BLaER1 (cell line): ENCODE measurements at regions not wholly inside any gene's neighbourhood (a gene's known extent, or its start where the extent isn't known, plus 50 kb on each side); places are given as distances from the start of the nearest gene placed in this dataset.
"Not testable (repeated sequence)": the region's sequence is repeated elsewhere in the genome, so short reads cannot be mapped to it uniquely, and the experiment has no call there.

Source experiments
- H3K27ac ChIP-seq: shearing (Covaris generic); formaldehyde crosslinking; 2 replicates; pipeline ENCODE4 v1.8.1; 2022
- H3K27me3 ChIP-seq: shearing (Covaris generic); formaldehyde crosslinking; 2 replicates; pipeline ENCODE4 v1.8.1; 2022
- H3K36me3 ChIP-seq: shearing (Covaris generic); formaldehyde crosslinking; 2 replicates; pipeline ENCODE4 v1.8.1; 2022
- H3K4me1 ChIP-seq: shearing (Covaris generic); formaldehyde crosslinking; 2 replicates; pipeline ENCODE4 v1.8.1; 2022
- H3K4me2 ChIP-seq: shearing (Covaris generic); formaldehyde crosslinking; 2 replicates; pipeline ENCODE4 v1.8.1; 2022
- H3K4me3 ChIP-seq: shearing (Covaris generic); formaldehyde crosslinking; 2 replicates; pipeline ENCODE4 v1.8.1; 2022
- H3K9ac ChIP-seq: shearing (Covaris generic); formaldehyde crosslinking; 2 replicates; pipeline ENCODE4 v1.8.1; 2022
- H3K9me3 ChIP-seq: shearing (Covaris generic); formaldehyde crosslinking; 2 replicates; pipeline ENCODE4 v1.8.1; 2022
- H4K20me1 ChIP-seq: shearing (Covaris generic); formaldehyde crosslinking; 2 replicates; pipeline ENCODE4 v1.8.1; 2022
- Cebpa-rat ChIP-seq: shearing (Covaris generic); IDR thresholded peaks from 2 replicates; pipeline ENCODE4 v1.8.1; 2022

GRCh38 chr7:66507764-66508296, 120.9 kb upstream of the KCTD7 start:
- H3K9ac ChIP-seq, result no peak overlapping the region
- H4K20me1 ChIP-seq, result no peaks in the 10 kb centered on the region
- H3K36me3 ChIP-seq, result no peaks in the 10 kb centered on the region
- H3K4me2 ChIP-seq, result no peak overlapping the region
- no peak overlapping the region for H3K27ac ChIP-seq
- no peak for TF ChIP-seq Cebpa-rat
- no peak overlapping the region for H3K4me3 ChIP-seq
- no peaks in the 10 kb centered on the region for H3K4me1 ChIP-seq
- H3K27me3 ChIP-seq, result 0 out of 2 replicates have a peak, but pooled peaks cover 5% of the 10 kb centered on the region
- no peaks in the 10 kb centered on the region for H3K9me3 ChIP-seq

GRCh38 chr7:66508431-66508830, 120.2 kb upstream of the KCTD7 start:
- Histone ChIP-seq H3K4me2 (no peak overlapping the region), H3K27me3 (0 out of 2 replicates have a peak, but pooled peaks cover 5% of the 10 kb centered on the region), H3K4me3 (no peak overlapping the region), H3K9me3 (no peaks in the 10 kb centered on the region), H3K4me1 (no peaks in the 10 kb centered on the region), H4K20me1 (no peaks in the 10 kb centered on the region), H3K36me3 (no peaks in the 10 kb centered on the region), H3K27ac (no peak overlapping the region), H3K9ac (no peak overlapping the region)
- no peak for TF ChIP-seq Cebpa-rat

- H3K4me3 ChIP-seq, result no peak overlapping the region
- no peaks in the 10 kb centered on the region for H3K4me1 ChIP-seq
- no peaks in the 10 kb centered on the region for H3K36me3 ChIP-seq
- no peak overlapping the region for H3K27ac ChIP-seq
- no peak overlapping the region for H3K4me2 ChIP-seq
- no peak overlapping the region for H3K9ac ChIP-seq
- TF ChIP-seq Cebpa-rat, result no peak
- no peaks in the 10 kb centered on the region for H4K20me1 ChIP-seq
- H3K27me3 ChIP-seq, result no peaks in the 10 kb centered on the region
- no peaks in the 10 kb centered on the region for H3K9me3 ChIP-seq
Observed at GRCh38 chr7:66514050-66514449, 114.6 kb upstream of the KCTD7 start.

- no peaks in the 10 kb centered on the region for H3K9me3 ChIP-seq
- no peak for TF ChIP-seq Cebpa-rat
Observed at GRCh38 chr7:66517212-66517909, 111.3 kb upstream of the KCTD7 start.

GRCh38 chr7:66518151-66518691, 110.5 kb upstream of the KCTD7 start:
- H4K20me1 ChIP-seq, result no peaks in the 10 kb centered on the region
- H3K36me3 ChIP-seq, result no peaks in the 10 kb centered on the region
- H3K4me3 ChIP-seq, result no peak overlapping the region

More at GRCh38 chr7:66517212-66517909, 111.3 kb upstream of the KCTD7 start:
- Histone ChIP-seq H3K4me2 (no peak overlapping the region), H3K9ac (no peak overlapping the region), H4K20me1 (no peaks in the 10 kb centered on the region), H3K4me3 (no peak overlapping the region), H3K4me1 (peaks cover 13% of the 10 kb centered on the region), H3K27ac (no peak overlapping the region), H3K36me3 (no peaks in the 10 kb centered on the region), H3K27me3 (no peaks in the 10 kb centered on the region)

GRCh38 chr7:66521675-66522074, 107.0 kb upstream of the KCTD7 start:
- H3K27me3 ChIP-seq, result no peaks in the 10 kb centered on the region
- no peak for TF ChIP-seq Cebpa-rat
- peaks cover 13% of the 10 kb centered on the region for H3K4me1 ChIP-seq
- H3K4me3 ChIP-seq, result no peak overlapping the region
- H3K9ac ChIP-seq, result no peak overlapping the region
- no peak overlapping the region for H3K27ac ChIP-seq
- H3K9me3 ChIP-seq, result no peaks in the 10 kb centered on the region
- H4K20me1 ChIP-seq, result no peaks in the 10 kb centered on the region
- no peak overlapping the region for H3K4me2 ChIP-seq
- 0 out of 2 replicates have a peak, but pooled peaks cover 8% of the 10 kb centered on the region for H3K36me3 ChIP-seq

More at GRCh38 chr7:66518151-66518691, 110.5 kb upstream of the KCTD7 start:
- peaks cover 13% of the 10 kb centered on the region for H3K4me1 ChIP-seq
- no peak overlapping the region for H3K9ac ChIP-seq
- no peaks in the 10 kb centered on the region for H3K9me3 ChIP-seq
- no peak overlapping the region for H3K27ac ChIP-seq
- TF ChIP-seq Cebpa-rat, result no peak
- no peaks in the 10 kb centered on the region for H3K27me3 ChIP-seq
- no peak overlapping the region for H3K4me2 ChIP-seq

- Histone ChIP-seq H3K9ac (no peak overlapping the region), H3K4me1 (peaks cover 13% of the 10 kb centered on the region), H4K20me1 (no peaks in the 10 kb centered on the region), H3K27ac (no peak overlapping the region), H3K4me3 (no peak overlapping the region), H3K9me3 (no peaks in the 10 kb centered on the region), H3K36me3 (0 out of 2 replicates have a peak, but pooled peaks cover 9% of the 10 kb centered on the region), H3K27me3 (no peaks in the 10 kb centered on the region), H3K4me2 (no peak overlapping the region)
- TF ChIP-seq Cebpa-rat, result no peak
Observed at GRCh38 chr7:66522518-66522917, 106.2 kb upstream of the KCTD7 start.

- Histone ChIP-seq H3K4me2 (no peak overlapping the region), H3K4me3 (no peak overlapping the region), H3K9ac (no peak overlapping the region), H3K36me3 (peaks cover 16% of the 10 kb centered on the region), H3K27me3 (no peaks in the 10 kb centered on the region), H4K20me1 (no peaks in the 10 kb centered on the region), H3K4me1 (peaks cover 13% of the 10 kb centered on the region), H3K9me3 (no peaks in the 10 kb centered on the region), H3K27ac (no peak overlapping the region)
- TF ChIP-seq Cebpa-rat, result no peak
Observed at GRCh38 chr7:66523409-66523808, 105.3 kb upstream of the KCTD7 start.

GRCh38 chr7:66524738-66525137, 103.9 kb upstream of the KCTD7 start:
- H4K20me1 ChIP-seq, result no peaks in the 10 kb centered on the region
- H3K27ac ChIP-seq, result no peak overlapping the region
- no peaks in the 10 kb centered on the region for H3K27me3 ChIP-seq
- no peak overlapping the region for H3K4me3 ChIP-seq
- H3K9ac ChIP-seq, result no peak overlapping the region
- H3K4me2 ChIP-seq, result no peak overlapping the region
- H3K36me3 ChIP-seq, result peaks cover 20% of the 10 kb centered on the region
- no peak for TF ChIP-seq Cebpa-rat
- H3K9me3 ChIP-seq, result no peaks in the 10 kb centered on the region
- H3K4me1 ChIP-seq, result peaks cover 13% of the 10 kb centered on the region

GRCh38 chr7:66526782-66527181, 101.9 kb upstream of the KCTD7 start:
- not testable (repeated sequence) for H4K20me1 ChIP-seq, H3K4me2 ChIP-seq

More at GRCh38 chr7:66526782-66527181, 101.9 kb upstream of the KCTD7 start:
- peaks cover 39% of the 10 kb centered on the region for H3K36me3 ChIP-seq
- H3K27ac ChIP-seq, H3K27me3 ChIP-seq, H3K9me3 ChIP-seq, H3K4me3 ChIP-seq, H3K9ac ChIP-seq, H3K4me1 ChIP-seq: not testable (repeated sequence)
